CD4-positive, alpha-beta T cell (primary cell): ENCODE measurements at regions not wholly inside any gene's neighbourhood (a gene's known extent, or its start where the extent isn't known, plus 50 kb on each side); places are given as distances from the start of the nearest gene placed in this dataset.

Experiments used
- ATAC-seq: fragments of 200-7000 bp; cut with Tn5 transposase; one replicate; pipeline ENCODE4 v1.10.0; 2022; ENCODE audit warnings: mild to moderate bottlenecking; ENCODE audit not compliant: poor library complexity
- CTCF ChIA-PET: fragments of 350-600 bp; sonication (Branson Sonifier 250); formaldehyde crosslinking; loops from one replicate; lab custom pipeline; 2021; ENCODE audit warnings: antibody characterized with exemption, inconsistent platforms; lab: Charles Lee
- POLR2A ChIA-PET: fragments of 350-600 bp; sonication (Branson Sonifier 250); formaldehyde crosslinking; loops from one replicate; lab custom pipeline; 2021; ENCODE audit warnings: antibody characterized with exemption, inconsistent platforms; lab: Charles Lee
- DNase-seq, 14 experiments: peaks; one replicate each; pipeline ENCODE4 v3.0.0-alpha.2; 2013 to 2020; ENCODE audit warnings: mixed read lengths in 2 of 14
- H3K27ac ChIP-seq, 2 donors: one replicate each; pipeline versions ENCODE4 v1.5.1 to v1.7.0; 2013; ENCODE audit warnings: low read length in 2 of 2, low read depth in 1 of 2, mild to moderate bottlenecking in 1 of 2
- H3K27me3 ChIP-seq, 2 experiments: 1 replicate in 1 of 2; 2 replicates in 1 of 2; pipeline versions ENCODE4 v1.6.1 to v1.7.0; 2013; ENCODE audit warnings: low read length in 2 of 2, control low read depth in 1 of 2, mild to moderate bottlenecking in 1 of 2, moderate library complexity in 1 of 2; ENCODE audit not compliant: insufficient read depth in 2 of 2, control insufficient read depth in 1 of 2
- H3K36me3 ChIP-seq: one replicate; pipeline ENCODE4 v1.6.1; 2013; ENCODE audit warnings: low read length, control low read depth; ENCODE audit not compliant: insufficient read depth
- H3K4me1 ChIP-seq: one replicate; pipeline ENCODE4 v1.6.1; 2013; ENCODE audit warnings: low read length, control low read depth; ENCODE audit not compliant: insufficient read depth
- H3K4me3 ChIP-seq: one replicate; pipeline ENCODE4 v1.5.1; 2013; ENCODE audit warnings: mild to moderate bottlenecking, low read length, moderate library complexity
- H3K9me3 ChIP-seq, 2 experiments: 1 replicate in 1 of 2; 2 replicates in 1 of 2; pipeline versions ENCODE4 v1.6.1 to v1.7.0; 2013; ENCODE audit warnings: low read length in 2 of 2, mild to moderate bottlenecking in 2 of 2, control low read depth in 1 of 2, moderate library complexity in 1 of 2; ENCODE audit not compliant: control insufficient read depth in 1 of 2, insufficient read depth in 1 of 2
- H3K27ac Mint-ChIP-seq: one replicate; pipeline ENCODE4 v1.8.0; 2020; ENCODE audit warnings: mixed read lengths
- H3K27me3 Mint-ChIP-seq: one replicate; pipeline ENCODE4 v1.8.0; 2021; ENCODE audit warnings: mixed read lengths
- H3K36me3 Mint-ChIP-seq: one replicate; pipeline ENCODE4 v1.8.0; 2021; ENCODE audit warnings: low read depth, mixed read lengths
- H3K4me1 Mint-ChIP-seq: one replicate; pipeline ENCODE4 v1.8.0; 2021; ENCODE audit warnings: low read depth, mixed read lengths
- H3K4me3 Mint-ChIP-seq: one replicate; pipeline ENCODE4 v1.8.0; 2020; ENCODE audit warnings: mild to moderate bottlenecking, mixed read lengths
- H3K9me3 Mint-ChIP-seq: one replicate; pipeline ENCODE4 v1.8.0; 2020; ENCODE audit warnings: mixed read lengths
- CTCF ChIP-seq: fragments of 200-600 bp; IDR thresholded peaks from one replicate; pipeline ENCODE4 v1.8.0; 2022; ENCODE audit warnings: antibody characterized with exemption, mild to moderate bottlenecking
- intact Hi-C, 2 experiments: fragments of 100-400 bp; cut with DNase I in 1 of 2; cut with micrococcal nuclease in 1 of 2; formaldehyde crosslinking; loops; one replicate each; pipeline versions ENCODE4 v1.15.1 to v1.9.0; 2023 to 2025; cut with DNase I, micrococcal nuclease

DNA sequence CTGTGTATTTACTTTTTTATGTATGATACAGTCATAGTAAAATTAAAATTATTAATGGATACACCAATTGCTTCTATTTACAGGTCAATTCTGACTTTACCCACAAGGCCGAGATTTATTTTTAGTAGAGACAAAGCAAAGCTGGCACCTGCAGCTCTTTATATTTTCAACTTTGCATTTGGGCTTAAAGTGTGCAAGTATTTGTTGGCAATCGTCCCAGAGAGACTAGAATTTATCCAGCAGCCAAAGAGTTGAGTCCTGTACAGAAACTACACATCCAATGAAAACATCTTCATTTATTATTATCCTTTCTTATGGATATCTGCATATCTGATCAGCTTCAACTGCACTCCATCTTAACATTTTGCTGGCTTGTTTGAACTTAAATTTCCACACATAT lies 485.6 kb downstream of the SOX11 start:
- intact Hi-C loops, result no loop called here
- Histone ChIP-seq H3K4me3 (no peak overlapping the region), H3K27me3 (no peaks in the 10 kb centered on the region), H3K4me1 (no peaks in the 10 kb centered on the region), H3K36me3 (no peaks in the 10 kb centered on the region), H3K9me3 (peaks cover 0 to 2% of the 10 kb centered on the region in 2 experiments), H3K27ac (no peak overlapping the region)
- Mint-ChIP-seq H3K36me3 (no peaks in the 10 kb centered on the region), H3K27ac (no peak overlapping the region), H3K9me3 (peaks cover 2% of the 10 kb centered on the region), H3K27me3 (no peaks in the 10 kb centered on the region), H3K4me1 (no peaks in the 10 kb centered on the region), H3K4me3 (no peak overlapping the region)
- TF ChIP-seq CTCF, result no peak
- ChIA-PET CTCF (no interaction called here), POLR2A (no interaction called here)
- DNase-seq, result no peak
- ATAC-seq, result no peak

DNA sequence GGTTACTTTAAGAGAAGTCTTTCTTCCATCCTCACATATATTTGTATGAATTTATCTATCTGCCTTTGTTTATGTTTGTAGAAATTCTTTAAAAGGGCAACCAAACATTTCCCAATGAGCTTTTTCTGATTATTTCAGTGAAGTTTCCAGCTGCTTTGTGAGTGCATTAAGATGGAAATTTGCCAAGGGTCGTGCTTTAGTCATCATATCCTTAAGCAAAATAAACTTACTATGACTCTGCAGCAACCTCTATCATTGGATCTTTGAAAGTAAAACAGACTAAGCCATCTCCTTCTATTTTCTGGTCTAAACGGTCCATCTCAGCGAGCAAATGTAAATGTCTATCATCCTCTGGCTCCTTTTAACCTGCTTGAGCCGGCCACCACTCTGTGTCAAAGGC lies 489.3 kb downstream of the SOX11 start:
- intact Hi-C loops, result no loop called here
- H3K4me1 Mint-ChIP-seq, result no peaks in the 10 kb centered on the region
- ATAC-seq, result no peak
- peaks cover 0 to 11% of the 10 kb centered on the region in 2 experiments for H3K9me3 ChIP-seq
- ChIA-PET POLR2A (interaction anchor here (0.7 kb wide), 1 partner anchor 10 kb away, joined by 3 read pairs; no protein-coding TSS in a partner anchor), CTCF (no interaction called here)
- TF ChIP-seq CTCF, result no peak
- H3K4me3 Mint-ChIP-seq, result no peak overlapping the region
- no peaks in the 10 kb centered on the region for H3K27me3 Mint-ChIP-seq
- no peaks in the 10 kb centered on the region for H3K27me3 ChIP-seq
- no peak overlapping the region for H3K27ac Mint-ChIP-seq
- H3K9me3 Mint-ChIP-seq, result peaks cover 2% of the 10 kb centered on the region
- H3K27ac ChIP-seq, result no peak overlapping the region
- H3K36me3 ChIP-seq, result no peaks in the 10 kb centered on the region
- no peaks in the 10 kb centered on the region for H3K4me1 ChIP-seq
- H3K36me3 Mint-ChIP-seq, result no peaks in the 10 kb centered on the region
- H3K4me3 ChIP-seq, result no peak overlapping the region
- DNase-seq, result no peak

GRCh38 chr2:6181926-6182325 lies 489.7 kb downstream of the SOX11 start:
- H3K27me3 ChIP-seq, result no peaks in the 10 kb centered on the region
- POLR2A ChIA-PET, result interaction anchor here (0.7 kb wide), 1 partner anchor 10 kb away, joined by 3 read pairs; no protein-coding TSS in a partner anchor
- no peak for ATAC-seq

More at GRCh38 chr2:6181926-6182325, 489.7 kb downstream of the SOX11 start:
- peaks cover 2% of the 10 kb centered on the region for H3K9me3 Mint-ChIP-seq
- no peaks in the 10 kb centered on the region for H3K36me3 ChIP-seq
- H3K27ac ChIP-seq, result no peak overlapping the region
- intact Hi-C loops, result no loop called here
- no peaks in the 10 kb centered on the region for H3K4me1 Mint-ChIP-seq
- H3K36me3 Mint-ChIP-seq, result no peaks in the 10 kb centered on the region
- H3K4me1 ChIP-seq, result no peaks in the 10 kb centered on the region
- H3K27me3 Mint-ChIP-seq, result no peaks in the 10 kb centered on the region
- TF ChIP-seq CTCF, result no peak
- no peak overlapping the region for H3K27ac Mint-ChIP-seq
- DNase-seq, result no peak
- H3K4me3 ChIP-seq, result no peak overlapping the region
- CTCF ChIA-PET, result no interaction called here
- no peak overlapping the region for H3K4me3 Mint-ChIP-seq
- peaks cover 0 to 11% of the 10 kb centered on the region in 2 experiments for H3K9me3 ChIP-seq
